22Rv1 (cell line): ENCODE measurements at regions not wholly inside any gene's neighbourhood (a gene's known extent, or its start where the extent isn't known, plus 50 kb on each side); places are given as distances from the start of the nearest gene placed in this dataset.

Experiments
- H3K27ac ChIP-seq: fragments of 450-650 bp; 2 replicates; pipeline ENCODE4 v1.5.1; 2017
- CTCF ChIP-seq: fragments of 450-650 bp; IDR thresholded peaks from 2 replicates; pipeline ENCODE4 v1.5.1; 2017; ENCODE audit warnings: mild to moderate bottlenecking
- ZFX ChIP-seq: fragments of 450-650 bp; IDR thresholded peaks from 2 replicates; pipeline ENCODE4 v1.6.1; 2017; ENCODE audit warnings: antibody characterized with exemption, borderline replicate concordance

- H3K27ac ChIP-seq, result no peak overlapping the region
- TF ChIP-seq ZFX (no peak), CTCF (no peak)
Measured at GRCh38 chr5:88388476-88389337, 120.1 kb upstream of the TMEM161B start.

- TF ChIP-seq ZFX, result no peak
Measured at GRCh38 chr5:88384886-88385285, 116.2 kb upstream of the TMEM161B start.

GRCh38 chr5:88380332-88380731 is 111.7 kb upstream of the TMEM161B start:
- no peak for TF ChIP-seq ZFX
- TF ChIP-seq CTCF, result no peak
- no peak overlapping the region for H3K27ac ChIP-seq

More at GRCh38 chr5:88384886-88385285, 116.2 kb upstream of the TMEM161B start:
- H3K27ac ChIP-seq, result no peak overlapping the region

GRCh38 chr5:88377705-88378656 is 109.3 kb upstream of the TMEM161B start:
- H3K27ac ChIP-seq, result no peak overlapping the region
- TF ChIP-seq ZFX (no peak), CTCF (no peak)

- TF ChIP-seq CTCF (no peak), ZFX (no peak)
- no peak overlapping the region for H3K27ac ChIP-seq
Measured at GRCh38 chr5:88377240-88377639, 108.6 kb upstream of the TMEM161B start.

GRCh38 chr5:88376728-88377127 is 108.1 kb upstream of the TMEM161B start:
- TF ChIP-seq CTCF (no peak), ZFX (no peak)
- no peak overlapping the region for H3K27ac ChIP-seq

- TF ChIP-seq CTCF, result no peak
- TF ChIP-seq ZFX, result no peak
- H3K27ac ChIP-seq, result no peak overlapping the region
Measured at GRCh38 chr5:88374391-88374790, 105.7 kb upstream of the TMEM161B start.
